ENCODE measurements at regions not wholly inside any gene's neighbourhood (a gene's known extent, or its start where the extent isn't known, plus 50 kb on each side); places are given as distances from the start of the nearest gene placed in this dataset.

DNA sequence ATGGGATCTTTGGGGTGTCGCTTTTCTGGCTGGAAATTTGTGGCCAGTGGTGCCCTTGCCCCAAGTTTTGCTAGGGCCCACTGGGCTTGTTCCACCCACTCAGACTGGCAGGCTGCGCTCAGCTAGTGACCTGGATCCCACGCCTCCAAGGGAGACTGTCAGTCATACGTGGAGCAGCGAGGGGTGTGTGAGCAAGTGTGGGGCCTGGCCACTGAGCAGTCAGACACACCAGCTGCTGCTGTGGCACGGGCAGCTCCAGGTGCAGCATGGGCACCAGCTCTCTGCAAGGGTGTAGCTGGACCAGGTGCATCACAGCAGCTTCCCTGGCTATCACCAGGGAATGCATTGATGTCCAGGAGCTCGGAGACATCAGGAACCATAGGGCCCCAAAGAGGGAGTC lies 327.0 kb downstream of the NR4A2 start:
- no peak for DNase-seq
- no peaks in the 10 kb centered on the region for H3K27me3 Mint-ChIP-seq (ENCODE audit: low read depth in 2 of 2)

DNA sequence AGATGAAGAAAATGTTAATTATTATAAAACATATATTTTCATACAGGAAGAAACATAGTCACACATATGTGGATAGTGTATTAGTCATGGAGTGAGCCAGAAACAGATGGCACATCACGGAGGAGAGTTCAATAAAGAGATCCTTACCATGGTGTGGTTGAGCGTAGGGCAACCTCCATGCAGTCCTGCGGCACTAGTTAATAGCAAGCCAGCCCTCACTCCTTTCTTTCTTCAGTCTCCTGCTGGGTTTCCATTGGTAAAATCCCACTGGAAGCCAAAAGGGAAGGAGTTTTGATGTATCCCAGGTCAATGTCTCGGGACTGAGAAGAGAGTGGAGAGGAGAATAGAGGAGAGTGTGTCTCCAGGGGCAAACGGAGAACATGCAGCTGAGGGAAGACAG lies 328.1 kb downstream of the NR4A2 start:
- Mint-ChIP-seq H3K36me3 (no peaks in the 10 kb centered on the region), H3K9me3 (peaks cover 2% of the 10 kb centered on the region in 2 donors), H3K27ac (no peak overlapping the region), H3K27me3 (ENCODE audit: low read depth in 2 of 2) (no peaks in the 10 kb centered on the region), H3K4me3 (no peak overlapping the region), H3K4me1 (no peaks in the 10 kb centered on the region)
- H3K9me3 ChIP-seq (ENCODE audit: control insufficient read depth, insufficient read depth, low read length): no peaks in the 10 kb centered on the region
- H3K4me1 ChIP-seq (ENCODE audit: control insufficient read depth, insufficient read depth, low read length): no peaks in the 10 kb centered on the region
- no peak overlapping the region for H3K27ac ChIP-seq (ENCODE audit: low read length)
- DNase-seq: no peak
- no peak for ATAC-seq
- H3K4me3 ChIP-seq (ENCODE audit: low read length): no peak overlapping the region
- TF ChIP-seq, protein P1, sequence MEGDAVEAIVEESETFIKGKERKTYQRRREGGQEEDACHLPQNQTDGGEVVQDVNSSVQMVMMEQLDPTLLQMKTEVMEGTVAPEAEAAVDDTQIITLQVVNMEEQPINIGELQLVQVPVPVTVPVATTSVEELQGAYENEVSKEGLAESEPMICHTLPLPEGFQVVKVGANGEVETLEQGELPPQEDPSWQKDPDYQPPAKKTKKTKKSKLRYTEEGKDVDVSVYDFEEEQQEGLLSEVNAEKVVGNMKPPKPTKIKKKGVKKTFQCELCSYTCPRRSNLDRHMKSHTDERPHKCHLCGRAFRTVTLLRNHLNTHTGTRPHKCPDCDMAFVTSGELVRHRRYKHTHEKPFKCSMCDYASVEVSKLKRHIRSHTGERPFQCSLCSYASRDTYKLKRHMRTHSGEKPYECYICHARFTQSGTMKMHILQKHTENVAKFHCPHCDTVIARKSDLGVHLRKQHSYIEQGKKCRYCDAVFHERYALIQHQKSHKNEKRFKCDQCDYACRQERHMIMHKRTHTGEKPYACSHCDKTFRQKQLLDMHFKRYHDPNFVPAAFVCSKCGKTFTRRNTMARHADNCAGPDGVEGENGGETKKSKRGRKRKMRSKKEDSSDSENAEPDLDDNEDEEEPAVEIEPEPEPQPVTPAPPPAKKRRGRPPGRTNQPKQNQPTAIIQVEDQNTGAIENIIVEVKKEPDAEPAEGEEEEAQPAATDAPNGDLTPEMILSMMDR (IDR thresholded peaks at IDR 0.05): no peak
- WGBS (ENCODE audit: insufficient coverage): 83% methylated on average over 5 of the region's 5 CpGs
- intact Hi-C loops (cut with micrococcal nuclease): no loop called here
- H3K36me3 ChIP-seq (ENCODE audit: control insufficient read depth, insufficient read depth, low read length): no peaks in the 10 kb centered on the region
- H3K27me3 ChIP-seq (ENCODE audit: control insufficient read depth, insufficient read depth, low read length): no peaks in the 10 kb centered on the region

More for the DNA sequence above, 327.0 kb downstream of the NR4A2 start:
- Mint-ChIP-seq H3K9me3 (peaks cover 0 to 3% of the 10 kb centered on the region in 2 donors), H3K27ac (no peak overlapping the region), H3K4me1 (no peaks in the 10 kb centered on the region), H3K4me3 (no peak overlapping the region), H3K36me3 (no peaks in the 10 kb centered on the region)
- Histone ChIP-seq H3K27me3 (ENCODE audit: control insufficient read depth, insufficient read depth, low read length) (no peaks in the 10 kb centered on the region), H3K4me3 (ENCODE audit: low read length) (no peak overlapping the region), H3K4me1 (ENCODE audit: control insufficient read depth, insufficient read depth, low read length) (no peaks in the 10 kb centered on the region), H3K27ac (ENCODE audit: low read length) (no peak overlapping the region), H3K9me3 (ENCODE audit: control insufficient read depth, insufficient read depth, low read length) (no peaks in the 10 kb centered on the region), H3K36me3 (ENCODE audit: control insufficient read depth, insufficient read depth, low read length) (no peaks in the 10 kb centered on the region)
- WGBS (ENCODE audit: insufficient coverage): 87% methylated on average over 7 of the region's 7 CpGs
- TF ChIP-seq, protein P1 (IDR thresholded peaks at IDR 0.05): no peak
- intact Hi-C loops (cut with micrococcal nuclease): no loop called here
- no peak for ATAC-seq

DNA sequence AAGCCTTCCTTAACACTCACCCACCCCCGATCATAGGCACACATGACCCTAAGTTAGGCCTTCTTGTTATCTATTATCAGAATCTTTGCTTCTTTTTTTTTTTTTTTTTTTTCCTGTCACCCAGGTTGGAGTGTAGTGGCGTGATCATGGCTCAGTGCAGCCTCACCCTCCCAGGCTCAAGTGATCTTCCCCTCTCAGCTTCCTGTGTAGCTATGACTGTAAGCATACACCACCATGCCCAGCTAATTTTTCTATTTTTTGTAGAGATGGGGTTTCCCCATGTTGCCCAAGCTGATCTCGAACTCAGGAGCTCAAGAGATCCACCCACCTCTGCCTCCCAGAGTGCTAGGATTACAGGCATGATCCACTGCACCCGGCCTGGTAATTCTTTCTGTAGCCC lies 328.7 kb downstream of the NR4A2 start:
- no peak overlapping the region for H3K27ac ChIP-seq (ENCODE audit: low read length)
- H3K27ac Mint-ChIP-seq: no peak overlapping the region
- H3K4me3 ChIP-seq (ENCODE audit: low read length): no peak overlapping the region
- no peaks in the 10 kb centered on the region for H3K4me1 ChIP-seq (ENCODE audit: control insufficient read depth, insufficient read depth, low read length)
- no peaks in the 10 kb centered on the region for H3K4me1 Mint-ChIP-seq
- H3K36me3 Mint-ChIP-seq: no peaks in the 10 kb centered on the region
- DNase-seq (no peak), ATAC-seq (no peak)
- TF ChIP-seq, protein P1 (IDR thresholded peaks at IDR 0.05): no peak
- intact Hi-C loops (cut with micrococcal nuclease): no loop called here
- no peaks in the 10 kb centered on the region for H3K9me3 ChIP-seq (ENCODE audit: control insufficient read depth, insufficient read depth, low read length)
- no peak overlapping the region for H3K4me3 Mint-ChIP-seq
- H3K9me3 Mint-ChIP-seq: peaks cover 2 to 3% of the 10 kb centered on the region in 2 donors
- H3K27me3 ChIP-seq (ENCODE audit: control insufficient read depth, insufficient read depth, low read length): no peaks in the 10 kb centered on the region
- 84% methylated on average over 3 of the region's 4 CpGs for WGBS (ENCODE audit: insufficient coverage)
- H3K36me3 ChIP-seq (ENCODE audit: control insufficient read depth, insufficient read depth, low read length): no peaks in the 10 kb centered on the region
- no peaks in the 10 kb centered on the region for H3K27me3 Mint-ChIP-seq (ENCODE audit: low read depth in 2 of 2)

DNA sequence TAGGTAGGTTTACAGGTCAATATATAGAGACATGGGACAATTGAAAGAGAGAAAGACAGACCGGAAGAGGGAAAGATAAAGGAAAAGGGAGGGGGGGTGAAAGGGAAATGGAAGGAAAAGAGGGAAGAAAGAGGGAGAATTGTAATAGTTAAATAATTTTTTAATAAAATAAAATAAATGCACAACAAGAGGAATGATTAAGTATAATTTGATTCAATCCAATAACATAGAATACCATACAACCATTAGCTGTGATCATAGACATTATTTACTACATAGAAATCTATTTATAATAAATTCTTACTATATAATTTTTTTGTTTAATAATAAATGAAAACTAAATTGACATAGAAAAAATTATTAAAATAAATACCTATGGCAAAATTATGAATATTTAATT lies 330.7 kb downstream of the NR4A2 start:
- ATAC-seq: no peak
- Histone ChIP-seq H3K4me3 (ENCODE audit: low read length) (no peak overlapping the region), H3K4me1 (ENCODE audit: control insufficient read depth, insufficient read depth, low read length) (no peaks in the 10 kb centered on the region), H3K36me3 (ENCODE audit: control insufficient read depth, insufficient read depth, low read length) (no peaks in the 10 kb centered on the region), H3K27ac (ENCODE audit: low read length) (no peak overlapping the region), H3K27me3 (ENCODE audit: control insufficient read depth, insufficient read depth, low read length) (no peaks in the 10 kb centered on the region), H3K9me3 (ENCODE audit: control insufficient read depth, insufficient read depth, low read length) (no peaks in the 10 kb centered on the region)
- Mint-ChIP-seq H3K4me3 (no peak overlapping the region), H3K27ac (no peak overlapping the region), H3K4me1 (no peaks in the 10 kb centered on the region), H3K9me3 (peaks cover 2 to 7% of the 10 kb centered on the region in 2 donors), H3K36me3 (no peaks in the 10 kb centered on the region), H3K27me3 (ENCODE audit: low read depth in 2 of 2) (no peaks in the 10 kb centered on the region)
- TF ChIP-seq, protein P1 (IDR thresholded peaks at IDR 0.05): no peak
- DNase-seq: no peak
- WGBS (ENCODE audit: insufficient coverage): 100% methylated on average over 1 of the region's 1 CpG
- intact Hi-C loops (cut with micrococcal nuclease): no loop called here

All from natural killer cell (primary cell).